Lower leg skin (tissue), 3 donors: ENCODE measurements at regions not wholly inside any gene's neighbourhood (a gene's known extent, or its start where the extent isn't known, plus 50 kb on each side); places are given as distances from the start of the nearest gene placed in this dataset.

ENCODE experiments used
- POLR2A ChIP-seq, 2 donors: fragments of 450-650 bp; IDR thresholded peaks; one replicate each; pipeline ENCODE4 v1.6.1; 2016 to 2017; ENCODE audit warnings: antibody characterized with exemption in 2 of 2, mild to moderate bottlenecking in 1 of 2, moderate library complexity in 1 of 2
- TF ChIP-seq, protein P1 (sequence below), 3 donors: fragments of 450-650 bp; IDR thresholded peaks; one replicate each; pipeline ENCODE4 v1.5.1; 2016; ENCODE audit warnings: antibody characterized with exemption in 3 of 3, mild to moderate bottlenecking in 3 of 3, moderate library complexity in 2 of 3

- TF ChIP-seq, protein P1, sequence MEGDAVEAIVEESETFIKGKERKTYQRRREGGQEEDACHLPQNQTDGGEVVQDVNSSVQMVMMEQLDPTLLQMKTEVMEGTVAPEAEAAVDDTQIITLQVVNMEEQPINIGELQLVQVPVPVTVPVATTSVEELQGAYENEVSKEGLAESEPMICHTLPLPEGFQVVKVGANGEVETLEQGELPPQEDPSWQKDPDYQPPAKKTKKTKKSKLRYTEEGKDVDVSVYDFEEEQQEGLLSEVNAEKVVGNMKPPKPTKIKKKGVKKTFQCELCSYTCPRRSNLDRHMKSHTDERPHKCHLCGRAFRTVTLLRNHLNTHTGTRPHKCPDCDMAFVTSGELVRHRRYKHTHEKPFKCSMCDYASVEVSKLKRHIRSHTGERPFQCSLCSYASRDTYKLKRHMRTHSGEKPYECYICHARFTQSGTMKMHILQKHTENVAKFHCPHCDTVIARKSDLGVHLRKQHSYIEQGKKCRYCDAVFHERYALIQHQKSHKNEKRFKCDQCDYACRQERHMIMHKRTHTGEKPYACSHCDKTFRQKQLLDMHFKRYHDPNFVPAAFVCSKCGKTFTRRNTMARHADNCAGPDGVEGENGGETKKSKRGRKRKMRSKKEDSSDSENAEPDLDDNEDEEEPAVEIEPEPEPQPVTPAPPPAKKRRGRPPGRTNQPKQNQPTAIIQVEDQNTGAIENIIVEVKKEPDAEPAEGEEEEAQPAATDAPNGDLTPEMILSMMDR (IDR thresholded peaks at IDR 0.05): no peak
- no peak for TF ChIP-seq POLR2A (IDR thresholded peaks at IDR 0.05)
Measured at GRCh38 chr3:159797771-159798170, 190.9 kb upstream of the IL12A start.
